Left lobe of liver (tissue), 2 donors: ENCODE measurements at regions not wholly inside any gene's neighbourhood (a gene's known extent, or its start where the extent isn't known, plus 50 kb on each side); places are given as distances from the start of the nearest gene placed in this dataset.

Source experiments
- ATAC-seq: fragments of 200-7000 bp; cut with Tn5 transposase; one replicate; pipeline ENCODE4 v1.9.1; 2020; ENCODE audit warnings: mild to moderate bottlenecking, moderate library complexity
- DNase-seq: peaks from one replicate; pipeline ENCODE4 v3.0.0-alpha.2; 2020; ENCODE audit warnings: low spot score
- donor health status: DM: no; HTN: no; CAD: no; lungs with moderate emphysema.
- donor health status: DM: no; HTN: yes; CAD: no.

GRCh38 chr1:214199585-214199984 is 81.4 kb upstream of the SMYD2 start:
- DNase-seq, result no peak
- no peak for ATAC-seq

GRCh38 chr1:214202992-214203391 is 78.0 kb upstream of the SMYD2 start:
- DNase-seq (no peak), ATAC-seq (no peak)

- no peak for ATAC-seq
- DNase-seq, result no peak
Observed at GRCh38 chr1:214205053-214205452, 75.9 kb upstream of the SMYD2 start.

GRCh38 chr1:214208460-214208859 is 72.5 kb upstream of the SMYD2 start:
- DNase-seq, result peak; percentile 67
- peak; percentile 90 for ATAC-seq

DNA sequence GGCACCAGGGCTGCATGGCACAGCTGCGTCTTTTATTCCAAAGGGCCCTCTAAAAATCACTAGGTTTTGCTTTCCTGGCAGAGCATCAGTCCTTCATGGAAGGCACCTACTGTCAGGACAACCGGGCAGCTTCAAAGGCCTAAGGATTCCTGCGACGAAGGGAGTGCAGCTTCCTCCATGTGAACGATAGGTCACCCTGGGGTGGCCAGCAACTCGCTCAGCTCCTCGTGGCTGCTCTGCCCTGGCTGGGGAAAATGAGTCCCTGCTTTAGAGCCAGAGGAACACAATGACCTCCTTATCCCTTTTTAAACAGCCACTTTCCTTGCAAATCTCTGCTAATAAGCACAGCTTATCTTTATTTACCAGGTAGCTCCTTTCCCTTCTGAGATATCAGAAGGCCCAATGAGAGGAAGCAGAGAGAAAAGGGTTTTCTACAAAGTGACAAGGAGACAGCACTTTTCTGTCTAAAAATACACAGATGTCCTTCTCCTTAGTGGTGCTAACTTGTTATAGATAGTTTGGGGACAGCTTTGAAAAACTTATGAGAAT is 71.6 kb upstream of the SMYD2 start:
- no peak for ATAC-seq
- no peak for DNase-seq

DNA sequence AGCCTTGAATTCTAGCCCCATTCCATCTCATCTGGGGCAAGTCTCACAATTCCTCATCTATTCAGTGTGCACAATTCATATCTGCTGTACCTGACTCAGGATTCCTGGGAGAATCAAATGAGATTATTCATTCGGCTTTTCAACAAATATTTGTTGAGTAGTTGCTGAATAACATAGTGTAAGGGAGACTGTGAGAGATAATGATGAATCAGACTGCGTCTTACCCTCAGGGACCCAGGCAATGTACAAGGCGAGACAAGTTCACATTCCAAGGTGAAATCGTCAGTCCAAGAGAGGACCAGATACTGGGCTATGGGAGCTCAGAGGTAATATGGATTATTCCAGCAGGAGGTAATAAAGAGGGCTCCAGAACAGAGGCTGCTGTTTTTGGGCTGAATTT is 67.8 kb upstream of the SMYD2 start:
- ATAC-seq, result no peak

GRCh38 chr1:214214851-214215250 is 66.1 kb upstream of the SMYD2 start:
- DNase-seq, result no peak
- no peak for ATAC-seq

More for the DNA sequence above, 67.8 kb upstream of the SMYD2 start:
- DNase-seq, result no peak

- no peak for ATAC-seq
- DNase-seq, result no peak
Observed at GRCh38 chr1:214215583-214215982, 65.4 kb upstream of the SMYD2 start.

- no peak for DNase-seq
- no peak for ATAC-seq
Observed at GRCh38 chr1:214216021-214216420, 64.9 kb upstream of the SMYD2 start.

- ATAC-seq, result peak; percentile 50
- DNase-seq, result peak; percentile 48
Observed at GRCh38 chr1:214216779-214217178, 64.2 kb upstream of the SMYD2 start.

DNA sequence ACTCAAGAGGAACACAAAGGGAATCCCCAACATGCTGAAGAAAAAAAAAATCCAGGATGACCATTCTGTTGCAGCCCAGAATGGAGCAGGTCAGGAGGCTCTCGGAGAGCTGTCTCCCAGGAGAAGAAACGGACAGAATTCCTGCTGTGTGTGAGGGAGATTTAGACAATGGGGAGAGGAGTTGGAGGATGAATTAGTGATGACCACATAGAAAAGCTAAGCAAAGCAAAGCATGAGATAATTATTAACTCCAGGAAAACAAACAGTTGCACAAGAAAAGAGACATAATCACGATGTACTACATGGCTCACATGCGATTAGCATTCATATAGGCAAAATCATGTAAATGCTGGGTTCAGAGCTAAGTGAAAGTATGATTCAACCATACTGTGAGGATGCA is 61.1 kb upstream of the SMYD2 start:
- DNase-seq (no peak), ATAC-seq (peak; percentile 79)

DNA sequence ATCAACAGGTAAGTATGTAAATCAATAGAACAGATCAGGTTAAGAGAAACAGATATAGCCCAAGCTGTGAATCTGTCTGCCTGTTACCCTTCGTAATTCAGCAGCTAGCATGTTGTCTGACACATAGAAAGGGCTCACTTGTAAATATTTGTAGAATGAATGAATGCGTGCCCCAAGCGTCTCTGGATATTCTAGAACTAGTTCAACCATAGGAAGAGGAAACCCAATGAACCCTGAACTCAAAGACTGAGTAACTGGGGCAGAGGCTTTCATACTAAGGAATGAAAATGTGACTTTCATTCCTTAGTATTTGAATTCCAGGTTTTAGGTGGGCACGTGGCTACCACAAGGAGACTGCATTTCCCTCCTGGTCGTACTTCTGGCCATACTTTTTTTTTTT is 60.1 kb upstream of the SMYD2 start:
- no peak for DNase-seq
- ATAC-seq, result no peak

DNA sequence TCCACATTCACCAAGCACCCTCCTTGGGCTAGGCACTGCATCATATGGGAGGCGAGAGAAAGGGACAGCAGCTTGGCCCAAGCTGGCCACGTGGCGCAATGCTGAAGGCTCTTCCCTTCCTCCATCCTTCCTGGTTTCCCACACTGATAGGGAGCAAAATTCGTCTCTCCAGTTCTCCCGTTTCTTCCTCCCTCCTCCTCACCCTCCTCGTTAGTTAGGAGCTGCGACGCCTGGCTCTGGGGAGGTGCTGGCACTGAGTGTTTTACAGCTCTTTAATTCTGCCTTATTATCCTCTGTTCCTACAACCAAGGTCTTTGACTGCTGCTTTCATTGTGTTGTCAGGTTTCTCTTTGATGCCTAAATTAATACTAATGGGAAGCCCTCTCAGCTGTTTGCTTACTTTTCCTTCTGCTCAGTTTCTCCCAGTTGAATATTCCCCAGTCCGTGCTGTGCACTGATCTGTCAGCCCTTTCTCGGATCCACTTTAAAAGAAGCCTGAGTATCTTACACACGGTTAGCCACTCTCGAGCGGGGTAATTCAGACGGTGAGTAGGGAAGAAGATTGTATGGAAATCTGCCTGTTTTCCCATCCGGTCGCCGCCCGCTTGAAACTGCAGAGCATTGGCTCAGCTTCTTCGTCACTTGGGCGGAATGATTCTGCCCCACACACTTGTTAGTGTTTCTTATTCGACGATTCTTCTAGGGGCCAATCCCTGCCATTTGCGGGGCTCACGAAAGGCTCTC is 56.2 kb upstream of the SMYD2 start:
- DNase-seq, result no peak
- ATAC-seq, result peak; percentile 64

GRCh38 chr1:214228976-214229375 is 52.0 kb upstream of the SMYD2 start:
- ATAC-seq, result no peak

GRCh38 chr1:214229736-214230135 is 51.2 kb upstream of the SMYD2 start:
- DNase-seq, result no peak
- ATAC-seq, result no peak

More at GRCh38 chr1:214228976-214229375, 52.0 kb upstream of the SMYD2 start:
- DNase-seq, result no peak
